ENCODE measurements at regions not wholly inside any gene's neighbourhood (a gene's known extent, or its start where the extent isn't known, plus 50 kb on each side); places are given as distances from the start of the nearest gene placed in this dataset.

DNA sequence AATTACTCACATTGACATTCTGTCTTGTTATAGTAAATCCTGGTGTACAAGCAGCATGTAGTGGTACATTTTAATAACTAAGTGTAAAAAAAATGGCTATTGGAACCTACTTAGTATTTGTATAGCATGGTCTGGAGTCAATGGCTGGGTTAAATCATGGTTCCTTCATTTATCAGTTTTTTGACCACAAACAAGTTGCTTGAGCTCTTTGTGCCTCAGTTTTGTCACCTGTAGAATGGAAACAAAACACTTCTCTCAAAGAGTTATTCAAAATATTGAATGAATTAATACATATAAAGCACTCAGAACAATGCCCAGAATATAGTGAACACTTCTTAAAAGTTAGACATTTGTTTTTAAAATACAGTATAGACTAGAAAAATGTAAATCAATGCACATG is 93.2 kb upstream of the HS3ST5 start:
- FAIRE-seq (no peak), DNase-seq (ENCODE audit: low read depth, low spot score) (no peak)
- no peak overlapping the region for H3K4me3 ChIP-seq (replicated peaks in 1 of 3; ENCODE audit: insufficient read depth in 1 of 3, low read depth in 1 of 3, low read length in 3 of 3)
- ChIA-PET CTCF (no interaction called here), POLR2A (no interaction called here)
- no peaks in the 10 kb centered on the region for H3K36me3 ChIP-seq (ENCODE audit: control insufficient read depth in 2 of 2, extremely low read depth in 1 of 2, insufficient read depth in 2 of 2, low read length in 2 of 2)
- H4K20me1 ChIP-seq (replicated peaks; ENCODE audit: control insufficient read depth, extremely low read depth, insufficient read depth, low read length): no peaks in the 10 kb centered on the region
- H3K4me1 ChIP-seq (ENCODE audit: control insufficient read depth, extremely low read depth, insufficient read depth, low read length): no peaks in the 10 kb centered on the region
- TF ChIP-seq GATA2 (IDR thresholded peaks at IDR 0.05; ENCODE audit: insufficient read depth, insufficient read length, low read depth, low read length): no peak
- BruUV-seq (replicated peaks): no TSS peak
- no peak overlapping the region for H3K4me2 ChIP-seq (ENCODE audit: insufficient read depth, low read length)
- H3K27me3 ChIP-seq (ENCODE audit: control insufficient read depth in 2 of 2, insufficient read depth in 2 of 2, low read length in 2 of 2): no peaks in the 10 kb centered on the region
- H3K9me1 ChIP-seq (replicated peaks; ENCODE audit: control insufficient read depth, extremely low read depth, insufficient read depth, low read length): no peaks in the 10 kb centered on the region
- no peak overlapping the region for H3K27ac ChIP-seq (ENCODE audit: insufficient read depth, low read depth, low read length)
- dilution Hi-C loops (cut with MboI; ENCODE audit: extremely low pct_ligation_motif_present, low sequenced_read_pairs): no loop called here
- H3K9me3 ChIP-seq (replicated peaks; ENCODE audit: control insufficient read depth, insufficient read depth, low read length): peaks cover 2% of the 10 kb centered on the region
- intact Hi-C loops (cut with micrococcal nuclease): no loop called here
- no peak overlapping the region for H3K9ac ChIP-seq (replicated peaks; ENCODE audit: extremely low read depth, insufficient read depth, low read length)
- no peaks in the 10 kb centered on the region for H3K79me2 ChIP-seq (ENCODE audit: control insufficient read depth, insufficient read depth, low read length)
- no peak overlapping the region for H2AFZ ChIP-seq (ENCODE audit: low read depth, low read length)

DNA sequence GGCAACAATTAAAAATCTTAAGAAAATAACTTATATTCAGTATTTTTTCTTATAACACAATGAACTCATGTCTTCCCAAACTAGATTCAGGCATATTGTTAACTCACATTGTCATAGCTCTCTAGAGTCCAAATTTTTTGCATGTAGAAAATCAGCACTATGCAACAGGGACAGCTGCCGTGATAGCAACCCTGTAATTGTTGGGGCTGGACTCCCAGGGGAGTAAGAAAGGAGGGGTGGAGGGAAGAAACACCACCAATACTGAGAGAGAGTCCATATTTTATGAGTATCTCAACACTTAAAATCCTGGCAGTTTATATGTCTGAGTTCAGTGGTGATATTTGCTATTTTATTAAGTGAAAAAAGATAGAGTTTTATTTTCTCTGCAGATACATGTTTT is 89.6 kb upstream of the HS3ST5 start:
- no peak overlapping the region for H2AFZ ChIP-seq (ENCODE audit: low read depth, low read length)
- no peak overlapping the region for H3K27ac ChIP-seq (ENCODE audit: insufficient read depth, low read depth, low read length)
- no peaks in the 10 kb centered on the region for H3K9me1 ChIP-seq (replicated peaks; ENCODE audit: control insufficient read depth, extremely low read depth, insufficient read depth, low read length)
- BruUV-seq (replicated peaks): no TSS peak
- no peak for DNase-seq (ENCODE audit: low read depth, low spot score)
- TF ChIP-seq GATA2 (IDR thresholded peaks at IDR 0.05; ENCODE audit: insufficient read depth, insufficient read length, low read depth, low read length): no peak
- TF ChIP-seq POLR2A (IDR thresholded peaks at IDR 0.05; ENCODE audit: low read depth, low read length): no peak
- TF ChIP-seq, protein P1, sequence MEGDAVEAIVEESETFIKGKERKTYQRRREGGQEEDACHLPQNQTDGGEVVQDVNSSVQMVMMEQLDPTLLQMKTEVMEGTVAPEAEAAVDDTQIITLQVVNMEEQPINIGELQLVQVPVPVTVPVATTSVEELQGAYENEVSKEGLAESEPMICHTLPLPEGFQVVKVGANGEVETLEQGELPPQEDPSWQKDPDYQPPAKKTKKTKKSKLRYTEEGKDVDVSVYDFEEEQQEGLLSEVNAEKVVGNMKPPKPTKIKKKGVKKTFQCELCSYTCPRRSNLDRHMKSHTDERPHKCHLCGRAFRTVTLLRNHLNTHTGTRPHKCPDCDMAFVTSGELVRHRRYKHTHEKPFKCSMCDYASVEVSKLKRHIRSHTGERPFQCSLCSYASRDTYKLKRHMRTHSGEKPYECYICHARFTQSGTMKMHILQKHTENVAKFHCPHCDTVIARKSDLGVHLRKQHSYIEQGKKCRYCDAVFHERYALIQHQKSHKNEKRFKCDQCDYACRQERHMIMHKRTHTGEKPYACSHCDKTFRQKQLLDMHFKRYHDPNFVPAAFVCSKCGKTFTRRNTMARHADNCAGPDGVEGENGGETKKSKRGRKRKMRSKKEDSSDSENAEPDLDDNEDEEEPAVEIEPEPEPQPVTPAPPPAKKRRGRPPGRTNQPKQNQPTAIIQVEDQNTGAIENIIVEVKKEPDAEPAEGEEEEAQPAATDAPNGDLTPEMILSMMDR (IDR thresholded peaks at IDR 0.05; ENCODE audit: extremely low read depth in 1 of 2, insufficient read depth in 1 of 2, low read depth in 1 of 2, low read length in 2 of 2): no peak
- no peak for TF ChIP-seq POLR2AphosphoS5 (IDR thresholded peaks at IDR 0.05; ENCODE audit: insufficient read depth, low read depth, low read length)
- no peak for TF ChIP-seq MYC (IDR thresholded peaks at IDR 0.05; ENCODE audit: low read depth, low read length)
- TF ChIP-seq, protein P2, sequence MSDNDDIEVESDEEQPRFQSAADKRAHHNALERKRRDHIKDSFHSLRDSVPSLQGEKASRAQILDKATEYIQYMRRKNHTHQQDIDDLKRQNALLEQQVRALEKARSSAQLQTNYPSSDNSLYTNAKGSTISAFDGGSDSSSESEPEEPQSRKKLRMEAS (IDR thresholded peaks at IDR 0.05; ENCODE audit: insufficient read depth, insufficient read length): no peak
- no peak for TF ChIP-seq EZH2 (IDR thresholded peaks at IDR 0.05; ENCODE audit: borderline replicate concordance, low read depth, low read length, severe bottlenecking)
- TF ChIP-seq FOS (IDR thresholded peaks at IDR 0.05; ENCODE audit: borderline replicate concordance, insufficient read depth, low read length): no peak
- TF ChIP-seq JUN (IDR thresholded peaks at IDR 0.05; ENCODE audit: borderline replicate concordance, insufficient read depth, insufficient read length, low read depth): no peak
- ChIA-PET CTCF (no interaction called here), POLR2A (no interaction called here)
- no peaks in the 10 kb centered on the region for H3K79me2 ChIP-seq (ENCODE audit: control insufficient read depth, insufficient read depth, low read length)
- no peak overlapping the region for H3K4me3 ChIP-seq (replicated peaks in 1 of 3; ENCODE audit: insufficient read depth in 1 of 3, low read depth in 1 of 3, low read length in 3 of 3)
- H3K4me1 ChIP-seq (ENCODE audit: control insufficient read depth, extremely low read depth, insufficient read depth, low read length): no peaks in the 10 kb centered on the region
- no peaks in the 10 kb centered on the region for H3K27me3 ChIP-seq (ENCODE audit: control insufficient read depth in 2 of 2, insufficient read depth in 2 of 2, low read length in 2 of 2)
- no peaks in the 10 kb centered on the region for H4K20me1 ChIP-seq (replicated peaks; ENCODE audit: control insufficient read depth, extremely low read depth, insufficient read depth, low read length)
- intact Hi-C loops (cut with micrococcal nuclease): no loop called here
- no peak overlapping the region for H3K9ac ChIP-seq (replicated peaks; ENCODE audit: extremely low read depth, insufficient read depth, low read length)
- H3K9me3 ChIP-seq (replicated peaks; ENCODE audit: control insufficient read depth, insufficient read depth, low read length): peaks cover 2% of the 10 kb centered on the region
- H3K36me3 ChIP-seq (ENCODE audit: control insufficient read depth in 2 of 2, extremely low read depth in 1 of 2, insufficient read depth in 2 of 2, low read length in 2 of 2): no peaks in the 10 kb centered on the region
- FAIRE-seq: no peak
- no peak overlapping the region for H3K4me2 ChIP-seq (ENCODE audit: insufficient read depth, low read length)
- dilution Hi-C loops (cut with MboI; ENCODE audit: extremely low pct_ligation_motif_present, low sequenced_read_pairs): no loop called here
